ENCODE measurements at regions not wholly inside any gene's neighbourhood (a gene's known extent, or its start where the extent isn't known, plus 50 kb on each side); places are given as distances from the start of the nearest gene placed in this dataset.

GRCh38 chr12:75661908-75662307 is 150.5 kb upstream of the KRR1 start:
- TF ChIP-seq CTCF (IDR thresholded peaks at IDR 0.05): no peak
- no peak for TF ChIP-seq POLR2AphosphoS5 (IDR thresholded peaks at IDR 0.05)
- TF ChIP-seq POLR2A (IDR thresholded peaks at IDR 0.05): no peak

All from prostate gland (tissue), 2 donors.